ELR (cell line): ENCODE measurements at regions not wholly inside any gene's neighbourhood (a gene's known extent, or its start where the extent isn't known, plus 50 kb on each side); places are given as distances from the start of the nearest gene placed in this dataset.
"Not testable (repeated sequence)": the region's sequence is repeated elsewhere in the genome, so short reads cannot be mapped to it uniquely, and the experiment has no call there.

Source experiments
- DNase-seq: peaks from one replicate; pipeline ENCODE4 v3.0.0-alpha.2; 2015; ENCODE audit warnings: low read depth

- DNase-seq = not testable (repeated sequence)
Measured at GRCh38 chr2:242070726-242071125, 201.2 kb downstream of the RTP5 start.

GRCh38 chr2:242071377-242071776, 201.8 kb downstream of the RTP5 start:
- DNase-seq = not testable (repeated sequence)

- DNase-seq = not testable (repeated sequence)
Measured at GRCh38 chr2:242071936-242072335, 202.4 kb downstream of the RTP5 start.

GRCh38 chr2:242075168-242075567, 205.6 kb downstream of the RTP5 start:
- no peak for DNase-seq

GRCh38 chr2:242075696-242076095, 206.2 kb downstream of the RTP5 start:
- no peak for DNase-seq

GRCh38 chr2:242076184-242076583, 206.7 kb downstream of the RTP5 start:
- not testable (repeated sequence) for DNase-seq

- not testable (repeated sequence) for DNase-seq
Measured at GRCh38 chr2:242078426-242078825, 208.9 kb downstream of the RTP5 start.

GRCh38 chr2:242079792-242080191, 210.3 kb downstream of the RTP5 start:
- not testable (repeated sequence) for DNase-seq

GRCh38 chr2:242080575-242081214, 211.2 kb downstream of the RTP5 start:
- DNase-seq = not testable (repeated sequence)

GRCh38 chr2:242084034-242084433, 214.5 kb downstream of the RTP5 start:
- DNase-seq = not testable (repeated sequence)

- not testable (repeated sequence) for DNase-seq
Measured at GRCh38 chr2:242085024-242085674, 215.6 kb downstream of the RTP5 start.

- DNase-seq = no peak
Measured at GRCh38 chr2:242085941-242086621, 216.6 kb downstream of the RTP5 start.

- peak; percentile 28 for DNase-seq
Measured at GRCh38 chr2:242088044-242088443, 218.5 kb downstream of the RTP5 start.

- DNase-seq = peak; percentile 84
Measured at GRCh38 chr2:242088471-242089212, 219.1 kb downstream of the RTP5 start.

GRCh38 chr2:242089213-242089549, 219.7 kb downstream of the RTP5 start:
- not testable (repeated sequence) for DNase-seq

- DNase-seq = not testable (repeated sequence)
Measured at GRCh38 chr2:242097278-242097677, 227.7 kb downstream of the RTP5 start.

GRCh38 chr2:242098034-242098433, 228.5 kb downstream of the RTP5 start:
- no peak for DNase-seq

- DNase-seq = peak; percentile 34
Measured at GRCh38 chr2:242098445-242099128, 229.1 kb downstream of the RTP5 start.

- not testable (repeated sequence) for DNase-seq
Measured at GRCh38 chr2:242103093-242103492, 233.6 kb downstream of the RTP5 start.

- DNase-seq = not testable (repeated sequence)
Measured at GRCh38 chr2:242104202-242104956, 234.8 kb downstream of the RTP5 start.

- DNase-seq = not testable (repeated sequence)
Measured at GRCh38 chr2:242107065-242107464, 237.5 kb downstream of the RTP5 start.
